ENCODE measurements at regions not wholly inside any gene's neighbourhood (a gene's known extent, or its start where the extent isn't known, plus 50 kb on each side); places are given as distances from the start of the nearest gene placed in this dataset.

DNA sequence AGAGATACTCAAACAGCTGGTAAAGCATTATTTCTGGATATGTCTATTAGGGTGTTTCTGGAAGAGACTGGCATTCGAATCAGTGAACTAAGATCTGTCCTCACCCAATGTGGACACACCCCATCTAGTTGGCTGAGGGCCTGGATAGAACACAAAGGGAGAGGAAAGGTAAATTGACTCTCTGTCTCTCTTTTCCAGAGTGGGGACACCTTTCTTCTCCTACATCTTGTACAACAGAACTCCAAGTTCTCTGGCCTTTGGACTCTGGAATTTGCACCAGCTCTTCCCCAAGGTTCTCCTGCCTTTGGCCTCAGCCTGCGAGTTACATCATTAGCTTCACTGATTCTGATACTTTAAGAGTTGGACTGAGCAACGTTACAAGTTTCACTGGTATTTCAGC, 1253.9 kb downstream of the SLC16A7 start:
- no peak for DNase-seq
- H2AK5ac ChIP-seq (ENCODE audit: low read length), result no peak overlapping the region
- no peaks in the 10 kb centered on the region for H3K4me1 ChIP-seq (ENCODE audit: control insufficient read depth, low read depth, low read length)
- no peak overlapping the region for H3K9ac ChIP-seq (ENCODE audit: low read length)
- no peaks in the 10 kb centered on the region for H3K36me3 ChIP-seq (ENCODE audit: control insufficient read depth, insufficient read depth, low read length)
- no peaks in the 10 kb centered on the region for H3K79me2 ChIP-seq (ENCODE audit: control insufficient read depth, insufficient read depth, low read length)
- H4K5ac ChIP-seq (ENCODE audit: low read length), result no peak overlapping the region
- H3K27me3 ChIP-seq (ENCODE audit: insufficient read depth, low read length, poor library complexity), result no peaks in the 10 kb centered on the region
- H3K4me2 ChIP-seq (ENCODE audit: low read length), result no peak overlapping the region
- no peak overlapping the region for H3K23ac ChIP-seq (ENCODE audit: low read length)
- H3K18ac ChIP-seq (ENCODE audit: low read length), result no peak overlapping the region
- WGBS (ENCODE audit: extremely low coverage, insufficient coverage, low lambda C conversion rate), result no CpG with 5 or more reads among the region's 3 CpGs
- no peak overlapping the region for H2BK15ac ChIP-seq (replicated peaks; ENCODE audit: low read depth)
- no peak overlapping the region for H2BK5ac ChIP-seq (ENCODE audit: low read length)
- no peaks in the 10 kb centered on the region for H3K79me1 ChIP-seq (ENCODE audit: low read length)
- H4K8ac ChIP-seq (ENCODE audit: low read depth, low read length), result no peak overlapping the region
- H2BK120ac ChIP-seq (ENCODE audit: low read depth, low read length), result no peak overlapping the region
- no peak overlapping the region for H3K4me3 ChIP-seq (ENCODE audit: low read length)
- H3K27ac ChIP-seq (ENCODE audit: low read depth, low read length), result no peak overlapping the region
- H3K4ac ChIP-seq (ENCODE audit: low read depth, low read length), result no peak overlapping the region
- H3K56ac ChIP-seq (ENCODE audit: low read length), result no peak overlapping the region

DNA sequence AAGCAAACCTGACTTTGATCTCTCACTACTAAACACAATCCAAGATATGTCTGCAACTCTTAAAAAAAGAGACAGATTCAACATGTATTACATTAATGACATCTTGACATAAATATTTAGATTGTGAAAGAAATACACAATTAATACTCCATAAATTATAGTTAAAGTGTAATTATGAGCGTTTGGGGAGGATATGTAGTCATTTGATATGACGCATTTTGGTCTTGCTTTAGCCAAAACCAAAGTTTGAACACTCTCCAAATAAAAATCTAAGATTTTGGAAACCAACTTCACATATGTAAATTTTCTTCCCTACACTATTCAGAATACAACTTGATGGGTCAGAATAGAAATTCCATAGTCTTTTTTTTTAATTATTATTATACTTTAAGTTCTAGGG, 1257.6 kb downstream of the SLC16A7 start:
- H3K4me1 ChIP-seq (ENCODE audit: control insufficient read depth, low read depth, low read length), result no peaks in the 10 kb centered on the region
- H3K18ac ChIP-seq (ENCODE audit: low read length), result no peak overlapping the region
- DNase-seq, result no peak
- no peak overlapping the region for H4K8ac ChIP-seq (ENCODE audit: low read depth, low read length)
- H3K4me2 ChIP-seq (ENCODE audit: low read length), result no peak overlapping the region
- no peak overlapping the region for H3K23ac ChIP-seq (ENCODE audit: low read length)
- H3K56ac ChIP-seq (ENCODE audit: low read length), result no peak overlapping the region
- no peaks in the 10 kb centered on the region for H3K79me2 ChIP-seq (ENCODE audit: control insufficient read depth, insufficient read depth, low read length)
- no peaks in the 10 kb centered on the region for H3K27me3 ChIP-seq (ENCODE audit: insufficient read depth, low read length, poor library complexity)
- no peak overlapping the region for H3K4ac ChIP-seq (ENCODE audit: low read depth, low read length)
- H2AK5ac ChIP-seq (ENCODE audit: low read length), result no peak overlapping the region
- no peak overlapping the region for H2BK5ac ChIP-seq (ENCODE audit: low read length)
- H3K79me1 ChIP-seq (ENCODE audit: low read length), result no peaks in the 10 kb centered on the region
- no peak overlapping the region for H2BK120ac ChIP-seq (ENCODE audit: low read depth, low read length)
- H3K27ac ChIP-seq (ENCODE audit: low read depth, low read length), result no peak overlapping the region
- H3K9ac ChIP-seq (ENCODE audit: low read length), result no peak overlapping the region
- 100% methylated on average over 1 of the region's 2 CpGs for WGBS (ENCODE audit: extremely low coverage, insufficient coverage, low lambda C conversion rate)
- H3K36me3 ChIP-seq (ENCODE audit: control insufficient read depth, insufficient read depth, low read length), result no peaks in the 10 kb centered on the region
- H4K5ac ChIP-seq (ENCODE audit: low read length), result no peak overlapping the region
- no peak overlapping the region for H2BK15ac ChIP-seq (replicated peaks; ENCODE audit: low read depth)
- no peak overlapping the region for H3K4me3 ChIP-seq (ENCODE audit: low read length)

- no peak overlapping the region for H2BK120ac ChIP-seq (ENCODE audit: low read depth, low read length)
- H4K5ac ChIP-seq (ENCODE audit: low read length), result no peak overlapping the region
- H3K9ac ChIP-seq (ENCODE audit: low read length), result no peak overlapping the region
- no peak overlapping the region for H3K4me3 ChIP-seq (ENCODE audit: low read length)
- no CpG with 5 or more reads among the region's 1 CpG for WGBS (ENCODE audit: extremely low coverage, insufficient coverage, low lambda C conversion rate)
- H3K36me3 ChIP-seq (ENCODE audit: control insufficient read depth, insufficient read depth, low read length), result no peaks in the 10 kb centered on the region
- DNase-seq, result no peak
- no peak overlapping the region for H3K23ac ChIP-seq (ENCODE audit: low read length)
- no peaks in the 10 kb centered on the region for H3K79me2 ChIP-seq (ENCODE audit: control insufficient read depth, insufficient read depth, low read length)
- no peaks in the 10 kb centered on the region for H3K27me3 ChIP-seq (ENCODE audit: insufficient read depth, low read length, poor library complexity)
- H2AK5ac ChIP-seq (ENCODE audit: low read length), result no peak overlapping the region
- H4K8ac ChIP-seq (ENCODE audit: low read depth, low read length), result no peak overlapping the region
- H3K18ac ChIP-seq (ENCODE audit: low read length), result no peak overlapping the region
- no peak overlapping the region for H3K4ac ChIP-seq (ENCODE audit: low read depth, low read length)
- H3K4me2 ChIP-seq (ENCODE audit: low read length), result no peak overlapping the region
- no peak overlapping the region for H2BK15ac ChIP-seq (replicated peaks; ENCODE audit: low read depth)
- H3K4me1 ChIP-seq (ENCODE audit: control insufficient read depth, low read depth, low read length), result no peaks in the 10 kb centered on the region
- H3K56ac ChIP-seq (ENCODE audit: low read length), result no peak overlapping the region
- H2BK5ac ChIP-seq (ENCODE audit: low read length), result no peak overlapping the region
- no peak overlapping the region for H3K27ac ChIP-seq (ENCODE audit: low read depth, low read length)
- H3K79me1 ChIP-seq (ENCODE audit: low read length), result no peaks in the 10 kb centered on the region
Measured at GRCh38 chr12:60863421-60863820, 1267.6 kb downstream of the SLC16A7 start.

- Histone ChIP-seq H4K5ac (ENCODE audit: low read length) (no peak overlapping the region), H3K4me1 (ENCODE audit: control insufficient read depth, low read depth, low read length) (no peaks in the 10 kb centered on the region), H2BK5ac (ENCODE audit: low read length) (no peak overlapping the region), H2BK15ac (replicated peaks; ENCODE audit: low read depth) (no peak overlapping the region), H3K4me3 (ENCODE audit: low read length) (no peak overlapping the region), H3K56ac (ENCODE audit: low read length) (no peak overlapping the region), H3K27me3 (ENCODE audit: insufficient read depth, low read length, poor library complexity) (no peaks in the 10 kb centered on the region), H3K23ac (ENCODE audit: low read length) (no peak overlapping the region), H3K27ac (ENCODE audit: low read depth, low read length) (no peak overlapping the region), H3K18ac (ENCODE audit: low read length) (no peak overlapping the region), H2BK120ac (ENCODE audit: low read depth, low read length) (no peak overlapping the region), H3K79me1 (ENCODE audit: low read length) (no peaks in the 10 kb centered on the region), H4K8ac (ENCODE audit: low read depth, low read length) (no peak overlapping the region), H3K9ac (ENCODE audit: low read length) (no peak overlapping the region), H2AK5ac (ENCODE audit: low read length) (no peak overlapping the region), H3K4me2 (ENCODE audit: low read length) (no peak overlapping the region), H3K79me2 (ENCODE audit: control insufficient read depth, insufficient read depth, low read length) (no peaks in the 10 kb centered on the region), H3K4ac (ENCODE audit: low read depth, low read length) (no peak overlapping the region), H3K36me3 (ENCODE audit: control insufficient read depth, insufficient read depth, low read length) (no peaks in the 10 kb centered on the region)
- WGBS (ENCODE audit: extremely low coverage, insufficient coverage, low lambda C conversion rate), result no CpG with 5 or more reads among the region's 7 CpGs
- DNase-seq, result no peak
Measured at GRCh38 chr12:60872219-60872618, 1276.4 kb downstream of the SLC16A7 start.

GRCh38 chr12:60872850-60873713, 1277.3 kb downstream of the SLC16A7 start:
- H3K79me2 ChIP-seq (ENCODE audit: control insufficient read depth, insufficient read depth, low read length), result no peaks in the 10 kb centered on the region
- no peak overlapping the region for H3K4ac ChIP-seq (ENCODE audit: low read depth, low read length)
- DNase-seq, result no peak
- no peak overlapping the region for H3K23ac ChIP-seq (ENCODE audit: low read length)
- no peak overlapping the region for H3K27ac ChIP-seq (ENCODE audit: low read depth, low read length)
- H2BK120ac ChIP-seq (ENCODE audit: low read depth, low read length), result no peak overlapping the region
- no peak overlapping the region for H3K4me2 ChIP-seq (ENCODE audit: low read length)
- H3K4me1 ChIP-seq (ENCODE audit: control insufficient read depth, low read depth, low read length), result no peaks in the 10 kb centered on the region
- no peaks in the 10 kb centered on the region for H3K27me3 ChIP-seq (ENCODE audit: insufficient read depth, low read length, poor library complexity)
- no peak overlapping the region for H4K5ac ChIP-seq (ENCODE audit: low read length)
- no peak overlapping the region for H4K8ac ChIP-seq (ENCODE audit: low read depth, low read length)
- no peak overlapping the region for H2BK5ac ChIP-seq (ENCODE audit: low read length)
- H3K18ac ChIP-seq (ENCODE audit: low read length), result no peak overlapping the region
- H2BK15ac ChIP-seq (replicated peaks; ENCODE audit: low read depth), result no peak overlapping the region
- no peak overlapping the region for H3K56ac ChIP-seq (ENCODE audit: low read length)
- H3K36me3 ChIP-seq (ENCODE audit: control insufficient read depth, insufficient read depth, low read length), result no peaks in the 10 kb centered on the region
- no CpG with 5 or more reads among the region's 13 CpGs for WGBS (ENCODE audit: extremely low coverage, insufficient coverage, low lambda C conversion rate)
- no peaks in the 10 kb centered on the region for H3K79me1 ChIP-seq (ENCODE audit: low read length)
- H2AK5ac ChIP-seq (ENCODE audit: low read length), result no peak overlapping the region
- H3K9ac ChIP-seq (ENCODE audit: low read length), result no peak overlapping the region
- H3K4me3 ChIP-seq (ENCODE audit: low read length), result no peak overlapping the region

GRCh38 chr12:60874091-60874490, 1278.3 kb downstream of the SLC16A7 start:
- no peak overlapping the region for H2BK120ac ChIP-seq (ENCODE audit: low read depth, low read length)
- H3K18ac ChIP-seq (ENCODE audit: low read length), result no peak overlapping the region
- no peak overlapping the region for H2BK15ac ChIP-seq (replicated peaks; ENCODE audit: low read depth)
- H4K5ac ChIP-seq (ENCODE audit: low read length), result no peak overlapping the region
- no peaks in the 10 kb centered on the region for H3K36me3 ChIP-seq (ENCODE audit: control insufficient read depth, insufficient read depth, low read length)
- H3K9ac ChIP-seq (ENCODE audit: low read length), result no peak overlapping the region
- H3K56ac ChIP-seq (ENCODE audit: low read length), result no peak overlapping the region
- no peaks in the 10 kb centered on the region for H3K79me2 ChIP-seq (ENCODE audit: control insufficient read depth, insufficient read depth, low read length)
- DNase-seq, result no peak
- H4K8ac ChIP-seq (ENCODE audit: low read depth, low read length), result no peak overlapping the region
- H3K27me3 ChIP-seq (ENCODE audit: insufficient read depth, low read length, poor library complexity), result no peaks in the 10 kb centered on the region
- no peak overlapping the region for H3K4me3 ChIP-seq (ENCODE audit: low read length)
- H3K4me2 ChIP-seq (ENCODE audit: low read length), result no peak overlapping the region
- no peak overlapping the region for H2BK5ac ChIP-seq (ENCODE audit: low read length)
- no peak overlapping the region for H3K23ac ChIP-seq (ENCODE audit: low read length)
- no peaks in the 10 kb centered on the region for H3K79me1 ChIP-seq (ENCODE audit: low read length)
- no peak overlapping the region for H3K27ac ChIP-seq (ENCODE audit: low read depth, low read length)
- H3K4ac ChIP-seq (ENCODE audit: low read depth, low read length), result no peak overlapping the region
- H2AK5ac ChIP-seq (ENCODE audit: low read length), result no peak overlapping the region
- no peaks in the 10 kb centered on the region for H3K4me1 ChIP-seq (ENCODE audit: control insufficient read depth, low read depth, low read length)
